Mesenchymal stem cell (in vitro differentiated cells and primary cell): ENCODE measurements at regions not wholly inside any gene's neighbourhood (a gene's known extent, or its start where the extent isn't known, plus 50 kb on each side); places are given as distances from the start of the nearest gene placed in this dataset.
A peak's percentile ranks its signal among the peaks of the same experiment; 100 is the strongest.

Experiments used
- DNase-seq: peaks from one replicate; pipeline ENCODE4 v3.0.0-alpha.2; 2013
- H2AFZ ChIP-seq: one replicate; pipeline ENCODE4 v1.6.1; 2013; ENCODE audit warnings: low read depth, mild to moderate bottlenecking, control low read depth, inconsistent platforms, low read length, moderate library complexity
- H2AK5ac ChIP-seq: 2 replicates; pipeline ENCODE4 v1.6.1; 2013; ENCODE audit warnings: low read length, moderate library complexity, mild to moderate bottlenecking, inconsistent platforms; ENCODE audit not compliant: severe bottlenecking
- H2BK120ac ChIP-seq: one replicate; pipeline ENCODE4 v1.6.1; 2013; ENCODE audit warnings: low read depth, mild to moderate bottlenecking, inconsistent platforms, low read length, moderate library complexity
- H2BK12ac ChIP-seq, 2 experiments: one replicate each; pipeline ENCODE4 v1.6.1; 2013; ENCODE audit warnings: inconsistent platforms in 2 of 2, low read length in 2 of 2, mild to moderate bottlenecking in 2 of 2, moderate library complexity in 2 of 2, control low read depth in 1 of 2
- H2BK15ac ChIP-seq: one replicate; pipeline ENCODE4 v1.6.1; 2013; ENCODE audit warnings: mild to moderate bottlenecking, low read depth, inconsistent platforms; ENCODE audit not compliant: poor library complexity, severe bottlenecking
- H2BK5ac ChIP-seq: 2 replicates; pipeline ENCODE4 v1.6.1; 2013; ENCODE audit warnings: low read depth, mild to moderate bottlenecking, low read length, control low read depth, inconsistent platforms; ENCODE audit not compliant: poor library complexity, severe bottlenecking
- H3K14ac ChIP-seq, 2 experiments: one replicate each; pipeline ENCODE4 v1.6.1; 2013; ENCODE audit warnings: inconsistent platforms in 2 of 2, low read length in 2 of 2, control low read depth in 1 of 2, mild to moderate bottlenecking in 1 of 2, moderate library complexity in 1 of 2
- H3K18ac ChIP-seq, 2 experiments: one replicate each; pipeline ENCODE4 v1.6.1; 2013; ENCODE audit warnings: inconsistent platforms in 2 of 2, low read length in 2 of 2, control low read depth in 1 of 2, low read depth in 1 of 2, mild to moderate bottlenecking in 1 of 2
- H3K23ac ChIP-seq, 2 experiments: one replicate each; pipeline ENCODE4 v1.6.1; 2013; ENCODE audit warnings: inconsistent platforms in 2 of 2, low read length in 2 of 2, mild to moderate bottlenecking in 2 of 2, moderate library complexity in 2 of 2, control low read depth in 1 of 2
- H3K27ac ChIP-seq: 2 replicates; pipeline ENCODE4 v1.5.1; 2013; ENCODE audit warnings: mild to moderate bottlenecking, moderate library complexity, low read length, control low read depth, inconsistent platforms; ENCODE audit not compliant: poor library complexity, severe bottlenecking
- H3K27me3 ChIP-seq, 2 experiments: 2 replicates each; pipeline versions ENCODE4 v1.6.1 to v1.7.0; 2013; ENCODE audit warnings: low read length in 2 of 2, mild to moderate bottlenecking in 2 of 2, moderate library complexity in 2 of 2, control low read depth in 1 of 2, inconsistent platforms in 1 of 2; ENCODE audit not compliant: control insufficient read depth in 1 of 2, insufficient read depth in 1 of 2
- H3K36me3 ChIP-seq, 2 experiments: 2 replicates each; pipeline versions ENCODE4 v1.6.1 to v1.7.0; 2013; ENCODE audit warnings: low read length in 2 of 2, control low read depth in 1 of 2, inconsistent platforms in 1 of 2, low read depth in 1 of 2, mild to moderate bottlenecking in 1 of 2; ENCODE audit not compliant: insufficient read depth in 2 of 2, control insufficient read depth in 1 of 2
- H3K4ac ChIP-seq, 2 experiments: one replicate each; pipeline ENCODE4 v1.6.1; 2013; ENCODE audit warnings: inconsistent platforms in 2 of 2, low read length in 2 of 2, mild to moderate bottlenecking in 2 of 2, moderate library complexity in 2 of 2, control low read depth in 1 of 2, low read depth in 1 of 2
- H3K4me1 ChIP-seq: 2 replicates; pipeline ENCODE4 v1.6.1; 2013; ENCODE audit warnings: low read depth, low read length, control low read depth; ENCODE audit not compliant: control insufficient read depth, insufficient read depth
- H3K4me2 ChIP-seq: 2 replicates; pipeline ENCODE4 v1.6.1; 2013; ENCODE audit warnings: low read length, mild to moderate bottlenecking, inconsistent platforms; ENCODE audit not compliant: poor library complexity, severe bottlenecking
- H3K4me3 ChIP-seq, 2 experiments: 2 replicates each; pipeline versions ENCODE4 v1.5.1 to v1.7.0; 2013; ENCODE audit warnings: low read length in 2 of 2, mild to moderate bottlenecking in 2 of 2, control low read depth in 1 of 2, low read depth in 1 of 2; ENCODE audit not compliant: insufficient read depth in 1 of 2
- H3K79me1 ChIP-seq: replicated peaks from 2 replicates; pipeline ENCODE4 v1.6.1; 2013; ENCODE audit warnings: mild to moderate bottlenecking, control low read depth, low read length, inconsistent platforms; ENCODE audit not compliant: poor library complexity, severe bottlenecking
- H3K9ac ChIP-seq: 2 replicates; pipeline ENCODE4 v1.7.0; 2013; ENCODE audit warnings: mild to moderate bottlenecking, low read length, moderate library complexity
- H3K9me3 ChIP-seq: 2 replicates; pipeline ENCODE4 v1.7.0; 2013; ENCODE audit warnings: mild to moderate bottlenecking, low read length; ENCODE audit not compliant: control insufficient read depth
- H4K8ac ChIP-seq: one replicate; pipeline ENCODE4 v1.6.1; 2013; ENCODE audit warnings: inconsistent platforms, mild to moderate bottlenecking, low read length, moderate library complexity
- H4K91ac ChIP-seq: one replicate; pipeline ENCODE4 v1.6.1; 2013; ENCODE audit warnings: mild to moderate bottlenecking, low read length, inconsistent platforms
- WGBS: methylation state at CpG from one replicate; pipeline ENCODE4 v1.1.7; 2013; ENCODE audit warnings: mixed read lengths; 5-methylcytosine and 5-hydroxymethylcytosine counted together

DNA sequence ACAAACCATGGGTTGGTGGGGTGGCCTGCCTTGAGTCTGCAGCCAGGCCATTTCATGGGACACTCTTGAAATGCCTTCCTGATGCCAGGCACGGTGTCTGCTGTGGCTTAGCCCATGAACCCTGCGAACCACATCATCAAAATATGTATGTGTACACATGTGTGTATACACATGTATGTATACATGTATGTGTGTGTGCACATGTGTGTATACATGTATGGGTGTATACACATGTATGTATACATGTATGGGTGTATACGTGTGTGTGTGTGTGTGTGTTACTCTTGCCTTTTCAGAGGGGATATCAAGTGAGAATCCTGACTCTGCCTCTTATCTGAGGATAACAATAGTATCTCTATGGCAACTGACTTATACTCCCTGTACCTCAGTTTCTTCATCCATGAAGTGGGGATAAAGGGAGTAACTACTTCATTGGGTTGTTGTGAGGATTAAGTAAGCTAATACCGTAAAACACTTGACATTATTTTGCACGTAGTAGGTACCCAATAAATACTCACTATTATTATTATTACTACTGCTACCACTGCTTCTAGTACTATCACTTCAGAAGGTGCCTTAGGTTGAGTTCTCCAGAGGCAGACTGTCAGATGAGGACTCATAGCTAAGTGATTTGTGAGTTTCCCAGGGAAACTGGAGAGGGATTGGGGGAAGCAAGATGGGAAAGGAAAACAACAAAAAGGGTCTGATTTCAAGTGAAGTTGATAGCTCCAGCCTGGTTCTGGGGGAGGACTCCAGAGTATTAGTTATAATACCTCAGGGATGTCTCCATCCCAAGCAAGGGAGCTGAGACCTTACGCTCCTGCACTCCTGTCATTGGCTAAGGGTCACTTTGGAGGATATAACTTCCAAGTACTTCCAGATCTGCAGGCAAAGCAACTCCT, 110.5 kb downstream of the VEGFA start:
- Histone ChIP-seq H3K14ac (no peak overlapping the region), H3K27ac (no peak overlapping the region), H2BK120ac (no peak overlapping the region), H2AK5ac (no peak overlapping the region), H4K91ac (no peak overlapping the region), H3K36me3 (no peaks in the 10 kb centered on the region), H3K4ac (no peak overlapping the region), H4K8ac (no peak overlapping the region), H3K27me3 (peaks cover 0 to 2% of the 10 kb centered on the region in 2 experiments), H3K9me3 (no peaks in the 10 kb centered on the region), H3K79me1 (no peaks in the 10 kb centered on the region), H3K4me2 (no peak overlapping the region), H3K9ac (no peak overlapping the region), H2BK12ac (no peak overlapping the region), H2BK5ac (no peak overlapping the region), H3K23ac (no peak overlapping the region), H3K18ac (no peak overlapping the region), H3K4me3 (no peak overlapping the region), H3K4me1 (peaks cover 1% of the 10 kb centered on the region), H2BK15ac (no peak overlapping the region), H2AFZ (no peak overlapping the region)
- WGBS: 50% methylated on average over 2 of the region's 6 CpGs
- no peak for DNase-seq

GRCh38 chr6:43879722-43880121, 109.7 kb downstream of the VEGFA start:
- Histone ChIP-seq H3K27me3 (peaks cover 0 to 8% of the 10 kb centered on the region in 2 experiments), H2BK15ac (no peak overlapping the region), H3K9me3 (no peaks in the 10 kb centered on the region), H3K4me2 (no peak overlapping the region), H2BK120ac (no peak overlapping the region), H3K4me3 (no peak overlapping the region), H3K14ac (no peak overlapping the region), H3K23ac (no peak overlapping the region), H2BK5ac (no peak overlapping the region), H4K8ac (no peak overlapping the region), H3K18ac (no peak overlapping the region), H2BK12ac (no peak overlapping the region), H3K4ac (no peak overlapping the region), H3K36me3 (no peaks in the 10 kb centered on the region), H2AFZ (no peak overlapping the region), H3K27ac (no peak overlapping the region), H3K79me1 (no peaks in the 10 kb centered on the region), H4K91ac (no peak overlapping the region), H2AK5ac (no peak overlapping the region), H3K9ac (no peak overlapping the region), H3K4me1 (peaks cover 7% of the 10 kb centered on the region)
- DNase-seq: no peak
- WGBS: 97% methylated on average over 4 of the region's 4 CpGs

- Histone ChIP-seq H2BK120ac (no peak overlapping the region), H3K18ac (no peak overlapping the region), H3K27ac (no peak overlapping the region), H3K4ac (peak overlapping the region in 1 of 2 experiments; percentile 6), H3K4me3 (no peak overlapping the region), H3K4me2 (no peak overlapping the region), H2AK5ac (no peak overlapping the region), H4K91ac (no peak overlapping the region), H3K23ac (no peak overlapping the region), H3K79me1 (no peaks in the 10 kb centered on the region), H2AFZ (no peak overlapping the region), H3K9ac (no peak overlapping the region), H3K9me3 (no peaks in the 10 kb centered on the region), H2BK12ac (no peak overlapping the region), H3K4me1 (peaks cover 13% of the 10 kb centered on the region), H2BK5ac (no peak overlapping the region), H3K27me3 (peaks cover 0 to 14% of the 10 kb centered on the region in 2 experiments), H2BK15ac (no peak overlapping the region), H3K14ac (no peak overlapping the region), H4K8ac (no peak overlapping the region), H3K36me3 (no peaks in the 10 kb centered on the region)
- WGBS: 88% methylated on average over 11 of the region's 11 CpGs
- no peak for DNase-seq
Observed at GRCh38 chr6:43878823-43879495, 108.9 kb downstream of the VEGFA start.

GRCh38 chr6:43878127-43878634, 108.2 kb downstream of the VEGFA start:
- no peak overlapping the region for H2BK120ac ChIP-seq
- H2AFZ ChIP-seq: no peak overlapping the region
- H3K9ac ChIP-seq: no peak overlapping the region
- no peak overlapping the region for H3K27ac ChIP-seq
- no peak overlapping the region for H2BK12ac ChIP-seq
- no peaks in the 10 kb centered on the region for H3K9me3 ChIP-seq
- H4K8ac ChIP-seq: no peak overlapping the region
- no peak overlapping the region for H2BK5ac ChIP-seq
- peak overlapping the region in 1 of 2 experiments; percentile 41 for H3K14ac ChIP-seq
- no peak overlapping the region for H3K23ac ChIP-seq
- peaks cover 13% of the 10 kb centered on the region for H3K4me1 ChIP-seq
- no peak overlapping the region for H3K4me2 ChIP-seq
- DNase-seq: no peak
- no peak overlapping the region for H2AK5ac ChIP-seq
- no peak overlapping the region for H3K4ac ChIP-seq
- WGBS: 92% methylated on average over 7 of the region's 8 CpGs
- H3K18ac ChIP-seq: no peak overlapping the region
- H3K4me3 ChIP-seq: no peak overlapping the region
- H4K91ac ChIP-seq: no peak overlapping the region
- H2BK15ac ChIP-seq: no peak overlapping the region
- peaks cover 5 to 22% of the 10 kb centered on the region in 2 experiments for H3K27me3 ChIP-seq
- H3K36me3 ChIP-seq: no peaks in the 10 kb centered on the region
- H3K79me1 ChIP-seq: no peaks in the 10 kb centered on the region
